GM21619 (cell line): ENCODE measurements at regions not wholly inside any gene's neighbourhood (a gene's known extent, or its start where the extent isn't known, plus 50 kb on each side); places are given as distances from the start of the nearest gene placed in this dataset.
"Not testable (repeated sequence)": the region's sequence is repeated elsewhere in the genome, so short reads cannot be mapped to it uniquely, and the experiment has no call there.

ENCODE experiments used
- ATAC-seq: cut with Tn5 transposase; IDR thresholded peaks from one replicate; pipeline ENCODE4 v1.9.1; 2021; ENCODE audit not compliant: unreplicated experiment

- ATAC-seq = no peak
These were observed 124.5 kb upstream of the SLC13A1 start for GRCh38 chr7:123324283-123324682.

- no peak for ATAC-seq
These were observed 123.9 kb upstream of the SLC13A1 start for GRCh38 chr7:123323689-123324088.

GRCh38 chr7:123321578-123321977 is 121.8 kb upstream of the SLC13A1 start:
- not testable (repeated sequence) for ATAC-seq

DNA sequence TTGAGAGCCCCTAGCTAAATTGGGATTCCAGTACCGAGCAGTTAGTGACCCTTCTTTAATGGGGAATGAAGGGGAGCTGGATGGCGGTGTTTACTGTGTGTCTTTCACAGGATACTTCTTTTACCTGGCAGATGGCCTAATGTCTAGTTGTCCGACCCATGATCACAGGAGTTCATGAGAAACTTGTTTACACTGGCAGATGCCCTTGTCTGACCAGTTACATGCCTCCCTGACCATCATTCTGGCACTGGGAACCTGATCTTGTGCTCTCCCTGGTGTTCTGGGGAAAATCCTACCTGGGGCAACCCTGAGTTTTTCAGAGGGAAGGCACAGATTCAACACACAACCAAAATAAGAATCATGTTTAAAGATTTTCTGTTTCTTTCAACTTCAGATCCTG is 120.1 kb upstream of the SLC13A1 start:
- no peak for ATAC-seq

- no peak for ATAC-seq
These were observed 115.1 kb upstream of the SLC13A1 start for GRCh38 chr7:123314886-123315285.

GRCh38 chr7:123308254-123308951 is 108.6 kb upstream of the SLC13A1 start:
- no peak for ATAC-seq

- ATAC-seq = no peak
These were observed 106.1 kb upstream of the SLC13A1 start for GRCh38 chr7:123305840-123306375.

DNA sequence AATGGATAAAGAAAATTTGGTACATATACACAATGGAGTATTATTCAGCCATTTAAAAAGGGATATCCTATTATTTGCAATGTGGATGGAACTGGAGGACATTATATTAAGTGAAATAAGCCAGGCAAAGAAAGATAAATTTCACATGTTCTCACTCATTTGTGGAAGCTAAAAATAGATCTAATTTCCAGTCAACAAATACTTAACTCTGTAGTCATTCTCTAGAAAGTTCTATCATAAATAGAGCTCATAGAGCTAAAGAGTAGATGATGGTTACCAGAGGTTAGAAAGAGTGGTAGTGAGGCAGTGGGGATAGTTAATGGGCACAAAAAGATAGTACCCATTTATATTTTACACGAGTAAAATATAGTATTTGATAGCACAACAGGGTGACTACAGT is 104.2 kb upstream of the SLC13A1 start:
- no peak for ATAC-seq

DNA sequence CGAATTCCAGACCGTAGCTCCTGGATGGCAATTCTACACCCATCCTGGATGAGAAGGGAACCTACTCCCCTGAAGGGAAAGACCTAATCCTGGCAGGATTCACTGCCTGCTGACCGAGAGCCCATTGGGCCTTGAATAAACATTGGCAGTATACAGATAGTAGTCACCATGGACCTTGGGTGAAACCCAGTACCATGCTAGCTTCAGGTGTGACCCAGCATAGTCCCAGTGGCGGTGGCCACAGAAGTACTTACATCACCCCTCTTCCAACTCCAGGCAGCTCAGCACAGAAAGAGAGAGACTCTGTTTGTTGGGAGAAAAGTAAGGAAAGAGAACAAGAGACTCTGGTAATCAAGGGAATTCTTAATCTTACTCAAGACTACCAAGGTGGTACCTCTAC is 97.2 kb upstream of the SLC13A1 start:
- ATAC-seq = no peak

- no peak for ATAC-seq
These were observed 93.9 kb upstream of the SLC13A1 start for GRCh38 chr7:123293710-123294109.

DNA sequence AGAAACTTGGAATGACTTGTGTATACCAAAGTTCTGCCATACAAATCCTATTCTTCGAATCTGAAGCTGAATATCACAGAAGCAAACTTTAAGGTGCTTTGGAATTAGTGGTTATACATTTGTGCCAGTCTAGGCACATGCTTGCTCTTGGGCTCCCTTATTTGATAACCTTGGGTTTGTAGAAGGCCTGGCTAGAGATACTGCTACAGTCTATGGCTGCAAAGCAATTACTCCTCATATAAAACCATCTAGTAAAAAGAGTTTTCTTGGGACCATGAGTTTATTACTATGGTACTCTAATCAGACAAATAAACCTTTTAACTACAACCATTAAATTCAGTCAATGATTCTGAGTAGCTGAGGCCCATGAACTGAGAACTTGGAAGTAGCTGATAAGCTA is 92.5 kb upstream of the SLC13A1 start:
- ATAC-seq = no peak

- no peak for ATAC-seq
These were observed 89.4 kb upstream of the SLC13A1 start for GRCh38 chr7:123289200-123289599.

- no peak for ATAC-seq
These were observed 85.4 kb upstream of the SLC13A1 start for GRCh38 chr7:123285076-123285700.

GRCh38 chr7:123283373-123283772 is 83.6 kb upstream of the SLC13A1 start:
- ATAC-seq = no peak

- no peak for ATAC-seq
These were observed 82.4 kb upstream of the SLC13A1 start for GRCh38 chr7:123282181-123282580.

GRCh38 chr7:123279949-123280348 is 80.2 kb upstream of the SLC13A1 start:
- no peak for ATAC-seq

GRCh38 chr7:123275036-123275753 is 75.4 kb upstream of the SLC13A1 start:
- ATAC-seq = no peak

- no peak for ATAC-seq
These were observed 73.4 kb upstream of the SLC13A1 start for GRCh38 chr7:123273185-123273584.

GRCh38 chr7:123271856-123272255 is 72.1 kb upstream of the SLC13A1 start:
- ATAC-seq = no peak

DNA sequence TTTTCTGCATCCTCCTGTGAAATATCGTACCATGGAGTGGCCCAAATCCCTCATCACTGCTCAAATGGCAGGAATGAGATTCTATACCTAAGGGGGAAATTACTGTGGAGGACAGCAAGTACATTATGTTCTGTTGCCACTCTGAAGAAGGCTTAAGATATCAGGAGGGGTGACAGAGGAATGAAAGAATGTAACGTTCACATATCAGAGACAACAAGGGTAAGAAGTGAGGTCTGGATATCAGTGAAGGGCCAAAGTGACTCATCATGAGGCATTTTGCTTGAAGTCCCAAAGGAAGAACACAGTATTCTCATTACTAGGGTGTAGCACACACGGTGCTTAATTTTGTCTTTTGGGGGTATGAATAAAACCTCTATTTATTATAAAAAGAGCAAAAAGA is 71.5 kb upstream of the SLC13A1 start:
- no peak for ATAC-seq

- ATAC-seq = no peak
These were observed 70.8 kb upstream of the SLC13A1 start for GRCh38 chr7:123270570-123270969.

GRCh38 chr7:123265853-123266252 is 66.1 kb upstream of the SLC13A1 start:
- no peak for ATAC-seq
